ENCODE measurements at regions not wholly inside any gene's neighbourhood (a gene's known extent, or its start where the extent isn't known, plus 50 kb on each side); places are given as distances from the start of the nearest gene placed in this dataset.

GRCh38 chr6:24064106-24064505 is 61.9 kb upstream of the NRSN1 start:
- Histone ChIP-seq H4K8ac (ENCODE audit: low read length) (no peak overlapping the region), H2BK5ac (ENCODE audit: low read depth, low read length, poor library complexity, severe bottlenecking) (no peak overlapping the region), H3K79me1 (replicated peaks; ENCODE audit: low read length, poor library complexity, severe bottlenecking) (no peaks in the 10 kb centered on the region), H3K4me1 (ENCODE audit: control insufficient read depth, insufficient read depth, low read depth, low read length) (no peaks in the 10 kb centered on the region), H2AK5ac (ENCODE audit: low read length, severe bottlenecking) (no peak overlapping the region), H3K18ac (ENCODE audit: low read depth in 1 of 2, low read length in 2 of 2) (no peak overlapping the region), H3K23ac (ENCODE audit: low read length in 2 of 2) (no peak overlapping the region), H3K36me3 (ENCODE audit: control insufficient read depth in 1 of 2, insufficient read depth in 2 of 2, low read depth in 1 of 2, low read length in 2 of 2) (no peaks in the 10 kb centered on the region), H2BK15ac (ENCODE audit: low read depth, poor library complexity, severe bottlenecking) (no peak overlapping the region), H3K9me3 (ENCODE audit: control insufficient read depth, low read length) (no peaks in the 10 kb centered on the region), H3K4ac (ENCODE audit: low read depth in 1 of 2, low read length in 2 of 2) (no peak overlapping the region), H3K14ac (ENCODE audit: low read length in 2 of 2) (no peak overlapping the region), H2BK120ac (ENCODE audit: low read depth, low read length) (no peak overlapping the region), H2AFZ (ENCODE audit: low read depth, low read length) (no peak overlapping the region), H4K91ac (ENCODE audit: low read length) (no peak overlapping the region), H2BK12ac (ENCODE audit: low read length in 2 of 2) (no peak overlapping the region), H3K4me3 (ENCODE audit: insufficient read depth in 1 of 2, low read depth in 1 of 2, low read length in 2 of 2) (no peak overlapping the region), H3K27ac (ENCODE audit: low read length, poor library complexity, severe bottlenecking) (no peak overlapping the region), H3K4me2 (ENCODE audit: low read length, poor library complexity, severe bottlenecking) (no peak overlapping the region), H3K9ac (ENCODE audit: low read length) (no peak overlapping the region), H3K27me3 (ENCODE audit: control insufficient read depth in 1 of 2, insufficient read depth in 1 of 2, low read length in 2 of 2) (no peaks in the 10 kb centered on the region)
- peak; percentile 3 for DNase-seq
- 20% methylated on average over 1 of the region's 1 CpG for WGBS

- H2BK5ac ChIP-seq (ENCODE audit: low read depth, low read length, poor library complexity, severe bottlenecking) = no peak overlapping the region
- no peak overlapping the region for H3K23ac ChIP-seq (ENCODE audit: low read length in 2 of 2)
These were observed 61.2 kb upstream of the NRSN1 start for GRCh38 chr6:24064832-24065231.

GRCh38 chr6:24069526-24069925 is 56.5 kb upstream of the NRSN1 start:
- no peak overlapping the region for H2BK120ac ChIP-seq (ENCODE audit: low read depth, low read length)
- WGBS = 73% methylated on average over 2 of the region's 3 CpGs

More at GRCh38 chr6:24064832-24065231, 61.2 kb upstream of the NRSN1 start:
- Histone ChIP-seq H2AFZ (ENCODE audit: low read depth, low read length) (no peak overlapping the region), H3K27me3 (ENCODE audit: control insufficient read depth in 1 of 2, insufficient read depth in 1 of 2, low read length in 2 of 2) (no peaks in the 10 kb centered on the region), H2BK12ac (ENCODE audit: low read length in 2 of 2) (no peak overlapping the region), H2BK120ac (ENCODE audit: low read depth, low read length) (no peak overlapping the region), H4K8ac (ENCODE audit: low read length) (no peak overlapping the region), H3K36me3 (ENCODE audit: control insufficient read depth in 1 of 2, insufficient read depth in 2 of 2, low read depth in 1 of 2, low read length in 2 of 2) (no peaks in the 10 kb centered on the region), H3K79me1 (replicated peaks; ENCODE audit: low read length, poor library complexity, severe bottlenecking) (no peaks in the 10 kb centered on the region), H4K91ac (ENCODE audit: low read length) (no peak overlapping the region), H3K18ac (ENCODE audit: low read depth in 1 of 2, low read length in 2 of 2) (no peak overlapping the region), H3K4me1 (ENCODE audit: control insufficient read depth, insufficient read depth, low read depth, low read length) (no peaks in the 10 kb centered on the region), H3K9ac (ENCODE audit: low read length) (no peak overlapping the region), H3K27ac (ENCODE audit: low read length, poor library complexity, severe bottlenecking) (no peak overlapping the region), H2BK15ac (ENCODE audit: low read depth, poor library complexity, severe bottlenecking) (no peak overlapping the region), H3K14ac (ENCODE audit: low read length in 2 of 2) (no peak overlapping the region), H3K9me3 (ENCODE audit: control insufficient read depth, low read length) (no peaks in the 10 kb centered on the region), H2AK5ac (ENCODE audit: low read length, severe bottlenecking) (no peak overlapping the region), H3K4me2 (ENCODE audit: low read length, poor library complexity, severe bottlenecking) (no peak overlapping the region), H3K4ac (ENCODE audit: low read depth in 1 of 2, low read length in 2 of 2) (no peak overlapping the region), H3K4me3 (ENCODE audit: insufficient read depth in 1 of 2, low read depth in 1 of 2, low read length in 2 of 2) (no peak overlapping the region)
- no peak for DNase-seq
- WGBS = 40% methylated on average over 1 of the region's 1 CpG

GRCh38 chr6:24072038-24072746 is 53.8 kb upstream of the NRSN1 start:
- Histone ChIP-seq H2BK120ac (ENCODE audit: low read depth, low read length) (no peak overlapping the region), H3K4me3 (ENCODE audit: insufficient read depth in 1 of 2, low read depth in 1 of 2, low read length in 2 of 2) (no peak overlapping the region), H2BK5ac (ENCODE audit: low read depth, low read length, poor library complexity, severe bottlenecking) (no peak overlapping the region), H3K18ac (ENCODE audit: low read depth in 1 of 2, low read length in 2 of 2) (no peak overlapping the region), H3K14ac (ENCODE audit: low read length in 2 of 2) (no peak overlapping the region), H3K27ac (ENCODE audit: low read length, poor library complexity, severe bottlenecking) (no peak overlapping the region), H2AFZ (ENCODE audit: low read depth, low read length) (no peak overlapping the region), H3K4me2 (ENCODE audit: low read length, poor library complexity, severe bottlenecking) (no peak overlapping the region), H2BK12ac (ENCODE audit: low read length in 2 of 2) (no peak overlapping the region), H3K9me3 (ENCODE audit: control insufficient read depth, low read length) (no peaks in the 10 kb centered on the region), H3K36me3 (ENCODE audit: control insufficient read depth in 1 of 2, insufficient read depth in 2 of 2, low read depth in 1 of 2, low read length in 2 of 2) (no peaks in the 10 kb centered on the region), H3K27me3 (ENCODE audit: control insufficient read depth in 1 of 2, insufficient read depth in 1 of 2, low read length in 2 of 2) (no peaks in the 10 kb centered on the region), H3K79me1 (replicated peaks; ENCODE audit: low read length, poor library complexity, severe bottlenecking) (no peaks in the 10 kb centered on the region), H4K91ac (ENCODE audit: low read length) (no peak overlapping the region), H3K4ac (ENCODE audit: low read depth in 1 of 2, low read length in 2 of 2) (no peak overlapping the region), H4K8ac (ENCODE audit: low read length) (no peak overlapping the region), H3K23ac (ENCODE audit: low read length in 2 of 2) (no peak overlapping the region), H2AK5ac (ENCODE audit: low read length, severe bottlenecking) (no peak overlapping the region), H2BK15ac (ENCODE audit: low read depth, poor library complexity, severe bottlenecking) (no peak overlapping the region), H3K9ac (ENCODE audit: low read length) (no peak overlapping the region), H3K4me1 (ENCODE audit: control insufficient read depth, insufficient read depth, low read depth, low read length) (no peaks in the 10 kb centered on the region)
- WGBS = 54% methylated on average over 5 of the region's 6 CpGs
- no peak for DNase-seq

More at GRCh38 chr6:24069526-24069925, 56.5 kb upstream of the NRSN1 start:
- Histone ChIP-seq H3K4me2 (ENCODE audit: low read length, poor library complexity, severe bottlenecking) (no peak overlapping the region), H4K91ac (ENCODE audit: low read length) (no peak overlapping the region), H2AK5ac (ENCODE audit: low read length, severe bottlenecking) (no peak overlapping the region), H3K27me3 (ENCODE audit: control insufficient read depth in 1 of 2, insufficient read depth in 1 of 2, low read length in 2 of 2) (no peaks in the 10 kb centered on the region), H3K18ac (ENCODE audit: low read depth in 1 of 2, low read length in 2 of 2) (no peak overlapping the region), H3K9ac (ENCODE audit: low read length) (no peak overlapping the region), H2AFZ (ENCODE audit: low read depth, low read length) (no peak overlapping the region), H2BK12ac (ENCODE audit: low read length in 2 of 2) (no peak overlapping the region), H3K14ac (ENCODE audit: low read length in 2 of 2) (no peak overlapping the region), H3K9me3 (ENCODE audit: control insufficient read depth, low read length) (no peaks in the 10 kb centered on the region), H3K4me1 (ENCODE audit: control insufficient read depth, insufficient read depth, low read depth, low read length) (no peaks in the 10 kb centered on the region), H2BK15ac (ENCODE audit: low read depth, poor library complexity, severe bottlenecking) (no peak overlapping the region), H3K27ac (ENCODE audit: low read length, poor library complexity, severe bottlenecking) (no peak overlapping the region), H3K79me1 (replicated peaks; ENCODE audit: low read length, poor library complexity, severe bottlenecking) (no peaks in the 10 kb centered on the region), H3K23ac (ENCODE audit: low read length in 2 of 2) (no peak overlapping the region), H3K36me3 (ENCODE audit: control insufficient read depth in 1 of 2, insufficient read depth in 2 of 2, low read depth in 1 of 2, low read length in 2 of 2) (no peaks in the 10 kb centered on the region), H4K8ac (ENCODE audit: low read length) (no peak overlapping the region), H3K4me3 (ENCODE audit: insufficient read depth in 1 of 2, low read depth in 1 of 2, low read length in 2 of 2) (no peak overlapping the region), H3K4ac (ENCODE audit: low read depth in 1 of 2, low read length in 2 of 2) (no peak overlapping the region), H2BK5ac (ENCODE audit: low read depth, low read length, poor library complexity, severe bottlenecking) (no peak overlapping the region)
- DNase-seq = no peak
